ENCODE measurements at regions not wholly inside any gene's neighbourhood (a gene's known extent, or its start where the extent isn't known, plus 50 kb on each side); places are given as distances from the start of the nearest gene placed in this dataset.
"Not testable (repeated sequence)": the region's sequence is repeated elsewhere in the genome, so short reads cannot be mapped to it uniquely, and the experiment has no call there.

DNA sequence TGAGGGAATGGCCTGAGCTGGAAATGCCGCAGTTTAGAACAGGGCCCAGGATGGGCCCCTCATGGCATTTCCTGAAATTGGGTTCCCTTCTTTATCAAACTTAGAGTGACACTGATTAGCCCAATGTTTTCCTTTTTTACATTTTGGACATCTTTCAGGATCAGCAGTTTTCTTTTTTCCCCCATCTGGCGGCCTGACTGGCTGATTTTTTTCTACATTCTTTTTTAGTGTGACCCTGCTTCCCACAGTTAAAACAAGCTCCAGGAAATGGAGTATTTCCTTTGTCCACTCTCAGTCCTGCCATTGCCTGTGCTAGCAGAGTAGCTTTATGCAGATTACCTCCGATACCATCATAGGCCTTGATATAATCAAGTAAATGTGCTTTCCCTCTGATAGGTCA is 185.8 kb upstream of the IGF1 start:
- not testable (repeated sequence) for DNase-seq (ENCODE audit: low read depth in 2 of 2)

DNA sequence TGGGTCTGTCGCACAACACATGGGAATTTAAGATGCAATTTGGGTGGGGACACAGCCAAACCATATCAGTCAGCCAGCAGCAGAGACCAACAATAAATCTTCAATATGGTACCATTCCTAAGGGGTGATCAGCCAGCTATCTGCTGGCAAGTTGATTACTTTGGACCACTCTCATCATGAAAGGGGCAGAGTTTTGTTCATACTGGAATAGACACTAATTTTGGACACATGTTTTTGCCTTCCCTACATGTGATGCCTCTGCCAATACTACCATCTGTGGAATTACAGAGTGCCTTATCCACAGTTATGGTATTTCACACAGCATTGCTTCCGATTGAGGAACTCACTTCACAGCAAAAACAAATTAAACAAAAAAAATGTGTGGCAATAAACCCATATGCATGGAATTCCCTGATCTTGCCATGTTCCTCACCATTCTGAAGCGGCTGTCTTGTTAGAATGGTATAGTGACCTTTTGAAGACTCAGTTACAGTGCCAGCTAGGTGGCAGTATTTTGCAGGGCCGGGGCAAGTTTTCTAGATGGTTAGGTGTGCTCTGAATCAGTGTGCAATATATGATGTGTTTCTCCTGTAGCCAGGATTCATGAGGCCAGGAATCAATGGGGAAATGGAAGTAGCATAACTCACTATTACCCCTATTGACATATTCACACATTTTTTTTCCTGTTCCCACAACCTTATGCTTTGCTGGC is 179.0 kb upstream of the IGF1 start:
- DNase-seq (ENCODE audit: low read depth in 2 of 2) = no peak

DNA sequence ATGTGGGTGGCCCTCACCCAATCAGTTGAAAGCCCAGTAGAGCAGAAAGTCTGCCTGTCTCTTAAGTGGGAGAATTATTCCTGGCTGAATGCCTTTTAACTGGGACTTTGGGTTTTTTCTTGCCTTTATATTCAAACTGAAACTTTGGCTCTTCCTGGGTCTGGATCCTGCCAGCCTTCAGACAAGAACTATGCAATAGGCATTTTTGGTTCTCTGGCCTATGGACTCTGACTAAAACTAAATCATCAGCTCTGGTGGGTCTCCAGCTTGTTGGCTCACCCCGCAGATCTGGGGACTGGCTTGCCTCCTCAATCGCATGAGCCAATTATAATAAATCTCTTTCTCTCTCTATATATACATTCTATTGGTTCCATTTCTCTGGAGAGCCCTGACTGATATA is 173.0 kb upstream of the IGF1 start:
- no peak for DNase-seq (ENCODE audit: low read depth in 2 of 2)

DNA sequence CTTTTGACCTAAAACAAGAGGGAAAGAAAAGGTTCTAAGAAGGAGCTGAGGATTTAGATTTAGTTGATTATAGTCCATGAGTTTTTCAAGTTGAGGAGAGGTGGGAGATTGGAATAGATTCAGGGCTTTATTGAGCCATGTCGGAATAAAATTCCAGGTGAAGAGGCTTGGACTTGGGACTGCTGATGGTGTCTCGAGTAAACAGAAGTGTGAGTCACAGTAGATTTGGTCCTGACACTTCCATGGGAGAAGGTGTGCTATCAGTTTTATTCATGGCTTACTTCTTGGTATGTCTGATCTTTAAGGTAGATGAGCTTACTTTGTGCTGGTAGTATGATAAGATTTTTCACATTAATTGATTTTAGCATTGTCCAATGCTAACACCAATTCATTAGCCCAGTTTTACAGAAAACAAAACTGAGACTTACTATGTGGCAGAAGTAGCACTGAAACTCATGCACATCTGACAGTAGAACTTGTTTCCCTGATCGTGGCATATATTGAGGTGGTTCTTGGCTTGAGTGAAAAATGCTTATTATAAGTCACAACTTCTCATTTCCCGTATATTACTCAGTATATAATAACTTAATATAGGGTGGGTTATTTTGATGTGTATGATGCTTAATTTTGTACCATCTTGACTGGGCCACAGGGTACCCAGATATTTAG is 172.4 kb upstream of the IGF1 start:
- DNase-seq (ENCODE audit: low read depth in 2 of 2) = no peak

DNA sequence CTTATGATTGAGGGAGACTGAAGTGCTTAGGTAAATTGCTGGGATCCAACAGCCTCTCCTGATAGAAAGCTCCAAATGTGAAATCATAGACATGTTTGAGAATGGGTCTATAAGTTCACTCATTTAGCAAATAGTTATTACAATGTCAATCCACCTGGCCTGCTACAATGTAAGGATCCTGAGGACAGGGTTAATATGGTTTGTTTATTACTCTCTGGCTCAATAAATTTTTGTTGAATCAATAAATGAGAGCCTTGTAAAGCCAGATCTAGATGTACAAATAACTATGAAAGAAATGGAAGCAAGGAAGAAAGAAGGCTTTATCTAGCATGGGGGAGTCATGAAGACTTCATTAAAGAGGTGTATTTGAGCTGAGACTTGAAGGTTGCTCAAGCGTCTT is 165.6 kb upstream of the IGF1 start:
- no peak for DNase-seq (ENCODE audit: low read depth in 2 of 2)

DNA sequence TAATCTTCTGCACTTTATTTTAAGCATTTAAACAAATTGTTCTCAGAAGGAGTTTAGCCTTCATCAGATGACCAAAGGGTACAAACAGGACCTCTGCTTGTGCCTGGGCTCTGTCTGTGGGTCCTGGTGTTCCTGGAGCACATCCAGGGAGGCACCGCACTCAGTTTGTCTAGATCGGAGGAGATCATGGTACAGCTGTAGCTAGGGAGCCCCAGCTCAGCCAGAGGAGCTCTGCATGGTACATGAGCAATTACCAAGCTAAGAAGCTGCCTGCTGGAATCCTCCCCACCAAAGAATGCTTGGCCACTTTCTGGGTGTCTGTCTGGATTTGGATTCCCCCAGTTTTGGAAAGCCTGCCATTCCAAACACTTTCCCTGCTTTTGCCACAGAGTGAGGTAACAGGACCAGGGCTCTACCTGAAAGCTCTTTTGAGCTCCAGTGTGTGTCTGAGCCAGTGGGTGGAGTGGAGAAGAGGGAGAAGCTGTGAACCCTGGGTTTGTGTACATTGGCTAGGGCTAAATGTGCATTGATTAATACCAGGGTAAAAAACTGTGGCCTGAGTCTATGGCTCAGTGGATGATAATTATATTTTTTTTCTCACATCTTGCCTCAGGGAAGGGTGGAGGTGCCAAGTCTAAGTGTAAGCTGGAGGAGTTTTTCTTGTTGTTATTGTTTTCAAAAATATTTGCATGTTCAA is 163.7 kb upstream of the IGF1 start:
- no peak for DNase-seq (ENCODE audit: low read depth in 2 of 2)

DNA sequence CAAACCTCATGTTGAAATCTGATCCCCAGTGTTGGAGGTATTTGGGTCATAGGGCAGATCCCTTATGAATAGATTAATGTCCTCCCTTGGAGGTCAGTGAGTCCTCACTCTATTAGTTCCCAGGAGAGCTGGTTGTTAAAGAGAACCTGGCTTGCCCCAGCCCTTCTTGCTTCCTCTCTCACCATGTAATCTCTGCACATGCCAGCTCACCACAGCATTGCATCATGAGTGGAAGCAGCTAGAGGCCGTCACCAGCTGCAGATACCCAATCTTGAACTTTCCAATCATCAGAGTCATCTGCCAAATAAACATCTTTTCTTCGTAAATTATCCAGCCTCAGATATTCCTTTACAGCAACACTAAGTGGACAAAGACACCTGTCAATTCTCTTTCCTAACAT is 161.8 kb upstream of the IGF1 start:
- no peak for DNase-seq (ENCODE audit: low read depth in 2 of 2)

DNA sequence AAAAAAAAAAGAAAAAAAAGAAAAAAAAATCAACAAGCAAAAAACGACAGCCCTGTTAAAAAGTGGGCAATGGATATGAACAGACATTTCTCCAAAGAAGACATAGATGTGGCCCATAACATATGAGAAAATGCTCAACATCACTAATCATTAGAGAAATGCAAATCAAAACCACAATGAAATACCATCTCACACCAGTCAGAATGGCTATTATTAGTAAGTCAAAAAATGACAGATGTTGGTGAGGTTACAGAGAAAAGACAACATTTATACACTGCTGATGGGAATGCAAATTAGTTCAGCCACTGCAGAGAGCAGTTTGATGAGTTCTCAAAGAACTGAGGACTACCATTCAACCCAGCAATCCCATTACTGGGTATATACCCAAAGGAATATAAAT is 160.3 kb upstream of the IGF1 start:
- DNase-seq (ENCODE audit: low read depth in 2 of 2) = not testable (repeated sequence)

DNA sequence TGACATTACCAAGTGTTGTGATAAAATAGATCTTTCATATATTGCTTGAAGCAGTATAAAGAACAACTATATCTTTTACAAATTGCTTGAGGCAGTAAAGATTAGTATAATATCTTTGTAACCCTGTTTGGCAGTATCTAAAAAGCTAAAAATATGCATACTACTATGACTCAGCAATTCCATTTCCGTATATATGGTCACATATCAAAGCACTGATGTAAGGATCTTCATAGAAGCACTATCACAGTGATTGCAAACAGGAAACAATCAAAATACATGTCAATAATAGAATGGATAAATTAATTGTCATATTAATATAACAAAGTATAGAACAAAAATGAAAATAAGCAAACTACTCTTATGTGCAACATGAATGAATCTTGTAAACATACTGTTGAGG is 158.4 kb upstream of the IGF1 start:
- no peak for DNase-seq (ENCODE audit: low read depth in 2 of 2)

DNA sequence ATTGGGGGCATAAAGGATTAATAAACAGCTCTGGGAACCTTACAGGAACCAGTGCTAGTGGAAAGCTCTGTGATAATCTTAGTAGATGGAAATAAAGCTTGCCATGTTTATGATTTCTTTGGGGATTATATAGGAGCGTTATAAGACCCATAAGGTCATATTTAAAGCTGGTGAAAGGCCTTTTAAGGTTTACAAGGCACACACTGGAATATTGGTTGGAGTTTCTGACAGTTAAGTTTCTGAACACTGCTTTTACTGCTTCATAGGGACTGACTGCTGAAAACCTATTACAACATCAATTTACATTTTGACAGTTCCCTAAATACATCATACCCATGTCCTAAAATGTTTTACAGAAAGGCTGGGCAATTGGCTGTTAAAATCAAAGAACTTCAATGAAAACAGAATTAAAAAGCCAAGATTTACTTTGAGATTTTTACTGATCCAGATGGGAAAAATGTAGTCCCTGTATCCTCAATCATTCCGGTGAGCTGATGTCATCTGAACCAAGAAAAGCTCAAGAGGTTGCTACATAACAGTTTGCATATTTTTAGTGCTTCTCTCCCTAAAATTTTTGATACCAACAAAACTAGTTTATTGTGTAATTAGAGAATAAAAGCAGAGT is 153.7 kb upstream of the IGF1 start:
- no peak for DNase-seq (ENCODE audit: low read depth in 2 of 2)

DNA sequence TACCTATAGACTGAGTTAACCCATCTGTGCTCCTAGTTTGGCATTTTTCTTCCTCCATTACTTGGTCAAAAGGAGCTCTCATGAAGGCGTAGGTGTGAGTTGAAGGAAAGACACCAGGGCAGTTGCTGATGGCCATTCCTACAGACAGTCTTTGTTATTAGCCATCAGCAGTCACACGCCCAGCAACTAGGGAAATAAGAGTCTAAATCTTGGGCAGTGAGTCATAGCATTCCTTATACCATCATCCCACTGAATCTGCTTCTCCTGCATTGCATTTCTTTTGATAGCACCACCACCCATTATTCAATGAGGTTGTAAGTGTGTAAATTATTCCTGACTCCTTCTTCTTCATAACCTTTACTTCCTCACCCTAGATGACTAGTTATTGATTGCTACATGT is 150.9 kb upstream of the IGF1 start:
- no peak for DNase-seq (ENCODE audit: low read depth in 2 of 2)

DNA sequence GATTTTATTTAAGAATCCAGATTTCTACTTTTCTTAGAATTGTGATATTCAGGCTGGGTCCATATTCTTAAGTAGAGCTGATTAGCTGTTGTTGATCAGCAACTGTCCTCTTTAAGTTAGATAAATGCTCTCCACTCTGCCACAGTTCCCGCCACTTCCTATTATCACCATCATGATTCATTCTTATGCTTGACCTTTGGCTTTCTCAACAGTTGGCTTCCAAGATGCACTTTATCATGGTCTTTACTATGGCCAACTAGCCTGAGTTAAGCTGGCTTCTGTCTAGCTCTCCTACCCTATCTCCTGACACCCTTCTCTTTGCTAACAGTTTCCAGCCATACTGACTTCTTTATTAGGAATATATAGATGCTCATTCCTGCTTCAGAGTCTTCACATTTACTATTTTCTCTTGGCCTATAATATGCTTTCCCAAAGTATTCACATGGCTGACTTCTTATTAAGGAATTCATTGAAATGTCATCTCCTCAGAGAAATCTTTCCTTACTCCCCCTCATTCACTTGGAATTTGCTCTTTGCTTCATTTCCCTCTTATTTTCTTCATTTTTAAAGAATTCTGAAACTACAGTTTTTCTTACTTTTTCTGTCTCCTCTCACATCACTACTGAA is 149.0 kb upstream of the IGF1 start:
- DNase-seq (ENCODE audit: low read depth in 2 of 2) = no peak

DNA sequence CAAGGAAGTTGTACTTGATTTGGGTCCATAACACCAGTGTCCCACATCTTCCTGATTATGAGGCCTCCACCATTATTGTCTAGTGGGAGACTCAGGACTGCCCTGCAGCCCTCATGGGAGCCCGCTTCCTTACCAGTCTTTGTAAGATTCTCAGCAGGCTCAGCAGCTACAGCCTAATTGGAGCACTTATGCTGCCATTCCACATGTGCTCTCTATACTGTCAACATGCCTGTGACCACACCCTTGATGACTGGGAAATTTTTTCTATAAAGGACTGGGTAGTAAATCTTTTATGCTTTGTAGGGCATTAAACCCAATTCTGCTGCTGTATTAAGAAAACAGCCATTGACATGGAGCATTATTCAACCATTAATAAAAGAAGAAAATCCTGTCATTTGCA is 145.5 kb upstream of the IGF1 start:
- DNase-seq (ENCODE audit: low read depth in 2 of 2) = no peak

DNA sequence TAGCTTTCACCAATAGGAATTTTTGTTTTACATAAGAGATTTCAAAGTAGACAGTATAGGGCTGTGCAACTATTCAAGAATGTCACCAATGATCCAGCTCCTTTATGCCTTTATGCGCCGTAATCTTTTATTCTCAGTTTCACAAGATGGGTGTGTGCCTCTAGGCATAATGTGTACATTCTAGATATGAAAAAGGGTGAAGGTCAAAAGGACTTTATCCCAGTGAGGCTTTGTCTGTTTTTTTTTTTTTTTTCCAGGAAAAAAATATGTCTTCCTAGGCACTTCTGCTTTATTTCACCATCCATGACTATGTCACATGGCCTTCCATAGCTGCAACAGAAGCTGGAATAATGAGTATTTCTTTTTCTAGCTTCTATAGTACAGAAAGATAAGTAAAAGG is 142.3 kb upstream of the IGF1 start:
- DNase-seq (ENCODE audit: low read depth in 2 of 2) = no peak

DNA sequence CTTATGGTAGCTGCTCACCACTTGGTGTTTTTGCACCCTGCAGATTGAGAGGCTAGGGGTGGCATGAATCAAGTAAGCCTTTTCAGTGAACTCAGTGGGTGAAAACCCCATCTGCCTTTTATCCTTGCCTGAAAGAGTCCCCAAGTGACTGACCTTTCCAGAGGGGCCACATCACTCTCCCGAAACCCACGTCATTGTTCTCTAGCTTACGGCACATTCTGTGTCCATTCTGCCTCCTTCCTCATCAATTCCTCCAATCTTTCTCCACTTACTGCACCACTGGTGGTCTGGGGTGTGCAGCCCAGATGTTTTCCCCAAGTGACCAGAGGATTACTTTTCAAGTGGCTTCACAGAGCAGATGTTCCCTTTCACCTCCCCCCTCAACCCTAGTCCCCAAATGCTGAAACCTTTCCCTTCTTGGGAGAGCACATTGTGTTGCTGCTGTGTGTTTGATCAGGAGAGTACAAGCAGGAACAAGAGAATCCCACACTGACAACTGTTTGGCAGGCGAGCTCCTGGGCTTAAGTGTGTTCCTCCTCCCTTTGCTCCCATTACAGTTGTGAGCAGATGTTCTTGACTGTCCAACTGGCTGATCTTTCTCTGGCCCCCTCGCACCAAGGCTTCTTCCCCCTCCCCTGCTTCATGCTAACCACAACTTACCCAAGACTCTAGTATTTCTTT is 138.0 kb upstream of the IGF1 start:
- DNase-seq (ENCODE audit: low read depth in 2 of 2) = no peak

DNA sequence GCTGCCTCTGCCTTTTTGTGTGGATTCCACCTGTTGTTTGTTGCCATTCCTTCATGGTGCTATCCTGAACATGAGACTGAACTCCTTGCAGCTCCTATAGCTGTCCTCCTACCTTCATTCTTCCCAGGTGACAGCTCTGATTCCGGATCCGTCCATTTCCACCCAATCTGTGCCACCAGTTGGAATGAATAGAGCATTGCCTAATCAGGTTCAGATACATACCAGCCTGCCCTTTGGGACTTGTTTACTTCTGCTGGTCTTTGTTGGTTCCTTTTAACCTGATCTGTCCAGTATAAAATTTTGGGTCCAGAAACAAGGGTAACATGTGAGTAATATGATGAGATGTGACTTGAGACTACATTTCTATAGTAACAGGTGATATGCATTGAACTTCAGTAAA is 136.3 kb upstream of the IGF1 start:
- no peak for DNase-seq (ENCODE audit: low read depth in 2 of 2)

DNA sequence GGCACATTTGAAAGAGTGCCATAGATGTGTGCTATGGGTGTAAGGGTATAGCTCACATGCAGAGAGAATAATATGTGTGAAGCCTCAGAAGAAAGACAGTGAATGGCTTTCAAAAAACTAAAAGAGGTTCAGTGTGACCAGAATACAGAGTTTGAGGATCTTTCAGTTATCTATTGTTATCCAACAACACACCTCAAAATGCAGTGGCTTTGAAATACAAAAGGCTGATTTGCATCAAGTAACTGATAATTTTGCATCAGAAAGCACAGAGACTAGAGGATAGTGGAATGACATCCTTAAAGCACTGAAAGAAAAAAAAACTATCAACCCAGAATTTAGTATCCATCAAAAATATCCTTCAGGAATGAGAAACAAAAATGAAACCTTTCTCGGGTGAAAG is 131.6 kb upstream of the IGF1 start:
- DNase-seq (ENCODE audit: low read depth in 2 of 2) = no peak

DNA sequence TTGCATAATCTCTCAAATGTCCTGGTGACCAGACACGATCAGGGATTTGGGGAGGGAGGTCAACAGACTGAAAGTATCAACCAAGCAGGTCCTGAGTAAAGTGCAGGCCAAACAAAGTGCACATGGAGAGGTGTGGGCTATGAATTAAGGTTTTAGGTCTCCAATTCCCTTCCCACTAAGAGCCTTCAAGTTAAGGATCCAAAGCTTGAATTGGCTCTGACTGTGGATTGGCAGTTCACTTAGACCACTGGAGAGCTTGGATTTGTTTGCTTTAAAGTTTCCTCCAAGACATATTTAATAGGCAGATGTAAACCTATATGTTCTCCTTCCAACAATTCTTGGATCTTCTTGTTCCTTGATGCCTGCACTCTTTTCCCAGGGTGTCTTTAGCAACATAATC is 129.6 kb upstream of the IGF1 start:
- DNase-seq (ENCODE audit: low read depth in 2 of 2) = no peak

DNA sequence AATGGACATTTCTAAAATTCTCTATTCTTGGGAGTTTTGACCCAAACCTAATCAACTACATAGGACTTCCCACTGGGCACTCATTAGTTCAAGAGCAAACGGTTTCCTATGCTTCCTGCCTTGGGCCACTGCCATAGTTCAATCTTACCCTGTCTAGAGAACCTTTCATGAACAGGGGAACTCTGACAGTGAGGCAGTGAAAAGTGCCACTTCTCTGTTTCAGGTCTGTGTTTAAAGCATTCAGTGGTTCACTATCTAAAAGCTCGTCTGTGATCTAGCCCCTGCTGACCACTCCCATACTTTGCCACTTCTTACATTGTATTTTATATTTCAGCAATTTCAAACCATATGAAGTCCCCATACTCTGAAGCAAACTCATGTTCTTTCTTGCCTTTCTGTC is 122.7 kb upstream of the IGF1 start:
- DNase-seq (ENCODE audit: low read depth in 2 of 2) = no peak

DNA sequence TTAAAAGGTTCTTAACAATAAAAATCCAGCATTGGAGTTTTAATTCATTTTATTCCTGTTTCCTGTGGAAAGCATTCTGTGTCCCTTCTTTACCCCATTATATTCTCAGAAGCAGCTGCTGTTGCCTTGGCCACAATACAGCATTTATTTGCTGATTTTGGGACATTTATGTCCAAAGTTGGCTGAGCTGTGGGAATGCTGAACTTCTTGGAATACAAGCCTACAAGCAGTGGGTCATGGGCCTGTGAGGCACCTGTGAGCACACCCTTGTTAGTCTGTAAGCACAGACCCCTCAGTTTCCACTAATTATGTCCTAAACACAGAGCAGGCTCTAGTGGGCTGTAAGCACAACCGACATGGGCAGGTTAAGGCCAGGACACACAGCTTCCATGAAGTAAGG is 122.2 kb upstream of the IGF1 start:
- DNase-seq (ENCODE audit: low read depth in 2 of 2) = no peak

DNA sequence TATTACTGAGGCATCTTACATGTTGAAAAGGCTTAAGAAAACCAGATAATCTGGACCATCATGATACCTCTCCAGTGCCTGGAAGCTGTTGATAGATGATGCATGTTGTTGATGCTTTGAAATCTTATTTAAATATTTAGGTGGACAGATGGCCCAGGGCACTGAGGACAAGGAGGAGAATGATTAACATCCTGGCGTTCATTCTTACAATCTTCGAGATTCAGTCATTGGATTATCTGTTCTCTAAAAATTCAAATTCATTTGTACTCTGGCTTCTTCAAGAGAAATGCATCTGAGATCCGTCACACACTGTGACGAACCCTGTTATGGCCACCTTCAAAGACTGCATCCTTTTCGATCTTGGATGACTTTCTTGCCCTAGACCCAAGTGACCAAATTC is 121.3 kb upstream of the IGF1 start:
- no peak for DNase-seq (ENCODE audit: low read depth in 2 of 2)

DNA sequence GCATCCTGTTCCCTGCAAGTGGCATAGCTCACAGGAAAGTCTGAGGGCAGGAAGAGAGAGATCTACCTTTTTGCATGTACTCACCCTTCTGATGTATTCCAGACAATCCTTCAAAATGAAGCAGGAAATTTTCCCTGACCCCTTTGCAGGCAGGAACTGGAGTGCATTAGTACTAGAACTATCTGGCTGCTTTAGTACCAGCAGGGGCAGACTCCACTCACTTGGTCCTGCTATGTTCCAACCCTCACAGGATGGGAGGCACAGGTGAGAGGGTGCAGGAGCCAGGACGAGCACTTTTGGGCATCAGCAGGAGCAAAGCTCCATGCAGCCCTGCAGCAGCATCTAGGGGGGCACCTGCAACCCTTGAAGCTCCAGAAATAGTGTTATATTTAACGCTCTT is 116.3 kb upstream of the IGF1 start:
- DNase-seq (ENCODE audit: low read depth in 2 of 2) = no peak

All from activated CD4-positive, alpha-beta T cell treated with anti-CD3 and anti-CD28 coated beads for 24 hours (primary cell).